HG02885 (cell line): ENCODE measurements at regions not wholly inside any gene's neighbourhood (a gene's known extent, or its start where the extent isn't known, plus 50 kb on each side); places are given as distances from the start of the nearest gene placed in this dataset.

Experiments
- ATAC-seq: cut with Tn5 transposase; IDR thresholded peaks from one replicate; pipeline ENCODE4 v1.9.1; 2021; ENCODE audit warnings: mild to moderate bottlenecking; ENCODE audit not compliant: unreplicated experiment, poor library complexity

DNA sequence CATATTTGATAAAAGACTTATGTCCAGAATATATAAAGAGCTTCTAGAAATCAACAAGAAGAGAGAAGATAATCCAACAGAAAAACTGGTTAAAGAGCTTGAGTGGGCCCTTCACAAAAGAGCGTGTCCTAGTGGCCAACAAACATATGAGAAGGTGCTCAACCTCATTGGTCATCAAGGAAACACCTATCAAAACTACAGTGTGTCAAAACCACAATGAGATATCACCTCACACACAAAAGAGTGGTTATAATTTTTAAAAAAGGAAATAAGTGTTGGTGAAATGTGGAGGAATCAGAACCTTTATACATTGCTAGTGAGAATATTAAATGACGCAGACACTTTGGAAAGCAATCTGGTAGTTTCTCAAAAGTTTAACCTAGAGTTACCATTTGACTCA lies 68.4 kb upstream of the KLF13 start:
- ATAC-seq = no peak

DNA sequence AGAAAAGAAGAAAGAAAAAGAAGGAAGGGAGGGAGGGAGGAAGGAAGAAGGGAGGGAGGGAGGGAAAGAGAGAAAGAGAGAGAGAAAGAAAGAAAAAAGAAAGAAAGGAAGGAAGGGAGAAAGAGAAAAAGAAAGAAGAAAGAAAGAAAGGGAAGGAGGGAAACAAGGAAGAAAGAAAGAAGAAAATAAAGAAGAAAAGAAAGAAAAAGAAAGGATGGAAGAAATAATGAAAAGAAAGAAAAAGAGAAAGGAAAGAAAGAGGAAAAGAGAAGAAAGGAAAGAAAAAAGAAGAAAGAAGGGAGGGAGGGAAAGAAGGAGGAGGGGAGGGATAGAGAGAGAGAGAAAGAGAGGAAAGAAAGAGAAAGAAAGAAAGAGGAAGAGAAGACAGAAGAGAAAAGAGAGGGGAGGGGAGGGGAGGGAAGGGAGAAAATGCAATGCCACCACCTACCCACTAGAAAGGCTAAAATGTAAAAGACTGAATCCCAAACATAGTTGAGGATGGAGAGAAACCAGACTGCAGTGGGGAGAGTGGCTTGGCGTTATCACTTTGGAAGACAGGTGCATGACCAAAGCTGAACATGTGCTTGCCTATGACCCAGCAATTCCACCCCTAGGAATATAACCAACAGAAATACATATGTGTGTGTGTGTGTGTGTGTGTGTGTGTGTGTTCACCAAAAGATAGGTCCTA lies 66.9 kb upstream of the KLF13 start:
- no peak for ATAC-seq

DNA sequence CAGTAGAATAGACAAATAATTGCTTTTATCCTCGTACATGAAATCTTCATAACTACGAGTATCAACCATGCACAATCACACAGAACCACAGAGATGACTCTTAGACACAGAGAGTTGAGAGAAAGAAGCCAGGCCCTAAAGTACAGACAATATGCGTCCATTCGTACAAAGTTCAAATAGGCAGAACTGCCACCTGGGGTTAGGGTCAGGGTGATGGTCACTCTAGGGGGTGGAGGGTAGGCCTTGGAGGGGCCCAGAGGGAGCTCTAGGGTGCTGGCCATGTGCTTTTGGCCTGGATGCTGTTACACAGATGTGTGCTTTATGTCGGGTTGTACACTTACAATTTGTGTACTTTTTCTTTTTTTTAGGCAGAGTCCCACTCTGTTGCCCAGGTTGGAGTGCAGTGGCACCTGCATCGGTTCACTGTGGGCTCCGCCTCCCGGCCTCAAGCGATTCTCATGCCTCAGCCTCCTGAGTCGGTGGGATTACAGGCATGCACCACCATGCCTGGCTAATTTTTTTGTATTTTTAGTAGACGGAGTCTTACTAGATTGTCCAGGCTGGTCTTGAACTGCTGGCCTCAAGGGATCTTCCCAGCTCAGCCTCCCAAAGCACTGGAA lies 65.9 kb upstream of the KLF13 start:
- no peak for ATAC-seq

DNA sequence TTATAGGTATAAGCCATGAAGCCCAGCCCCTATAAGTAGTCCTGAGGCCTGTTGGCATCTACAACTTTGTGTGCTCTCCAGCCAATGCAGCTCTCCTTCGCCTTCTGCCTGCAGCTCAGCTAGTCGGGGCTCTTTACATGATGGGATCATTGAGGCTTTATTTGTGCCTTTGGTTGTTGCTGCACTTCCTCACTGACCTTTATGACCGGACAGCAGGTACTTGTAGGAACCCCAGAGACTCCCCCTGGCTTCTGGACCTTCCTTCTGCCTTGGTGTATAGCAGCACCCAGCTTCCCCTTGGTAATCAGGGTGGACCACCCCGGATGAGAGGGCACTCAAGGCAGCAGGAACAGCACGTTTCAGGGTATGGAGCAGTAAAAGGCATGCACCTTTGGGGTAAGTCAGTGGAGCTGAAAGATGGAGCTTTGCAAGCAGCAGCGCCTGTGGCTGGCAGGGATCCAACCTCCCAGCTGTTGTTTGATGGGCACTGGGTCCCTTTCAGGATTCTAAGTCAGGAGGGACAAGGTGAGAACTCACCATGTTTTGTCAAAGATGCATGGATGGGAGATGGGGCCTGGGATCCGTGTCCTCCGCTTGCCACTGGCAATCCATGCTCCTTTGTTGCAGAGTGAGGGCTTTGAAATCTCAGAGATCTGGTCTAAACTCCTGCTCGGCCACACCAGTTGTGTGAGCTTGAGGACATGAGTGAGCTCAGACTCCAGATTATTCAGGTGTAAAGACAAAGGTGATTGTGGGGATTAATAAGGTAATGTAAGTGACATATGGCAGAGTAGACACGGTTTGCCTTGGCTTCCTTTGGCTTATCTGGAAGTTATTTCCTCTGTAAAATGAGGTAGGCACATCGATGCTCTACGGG lies 65.1 kb upstream of the KLF13 start:
- no peak for ATAC-seq

DNA sequence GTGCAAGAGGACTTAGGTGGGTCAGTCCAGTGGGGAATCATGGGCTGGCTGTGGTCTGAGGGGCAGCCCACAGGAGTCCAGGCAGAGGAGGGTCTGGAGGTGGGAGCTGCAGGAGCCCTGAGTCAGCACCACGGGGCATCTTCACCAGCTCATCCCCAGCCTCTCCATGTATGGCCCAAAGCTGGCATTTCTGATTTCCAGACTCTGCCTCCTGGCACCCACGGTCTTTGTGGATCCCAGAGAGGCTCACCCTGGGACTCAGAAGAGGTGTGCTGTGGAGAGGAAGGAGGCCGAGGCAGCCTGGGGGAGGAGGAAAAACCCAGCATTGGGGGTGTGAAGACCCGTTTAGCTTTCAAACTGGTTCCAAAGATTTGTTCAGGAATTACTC lies 64.5 kb upstream of the KLF13 start:
- ATAC-seq = no peak

DNA sequence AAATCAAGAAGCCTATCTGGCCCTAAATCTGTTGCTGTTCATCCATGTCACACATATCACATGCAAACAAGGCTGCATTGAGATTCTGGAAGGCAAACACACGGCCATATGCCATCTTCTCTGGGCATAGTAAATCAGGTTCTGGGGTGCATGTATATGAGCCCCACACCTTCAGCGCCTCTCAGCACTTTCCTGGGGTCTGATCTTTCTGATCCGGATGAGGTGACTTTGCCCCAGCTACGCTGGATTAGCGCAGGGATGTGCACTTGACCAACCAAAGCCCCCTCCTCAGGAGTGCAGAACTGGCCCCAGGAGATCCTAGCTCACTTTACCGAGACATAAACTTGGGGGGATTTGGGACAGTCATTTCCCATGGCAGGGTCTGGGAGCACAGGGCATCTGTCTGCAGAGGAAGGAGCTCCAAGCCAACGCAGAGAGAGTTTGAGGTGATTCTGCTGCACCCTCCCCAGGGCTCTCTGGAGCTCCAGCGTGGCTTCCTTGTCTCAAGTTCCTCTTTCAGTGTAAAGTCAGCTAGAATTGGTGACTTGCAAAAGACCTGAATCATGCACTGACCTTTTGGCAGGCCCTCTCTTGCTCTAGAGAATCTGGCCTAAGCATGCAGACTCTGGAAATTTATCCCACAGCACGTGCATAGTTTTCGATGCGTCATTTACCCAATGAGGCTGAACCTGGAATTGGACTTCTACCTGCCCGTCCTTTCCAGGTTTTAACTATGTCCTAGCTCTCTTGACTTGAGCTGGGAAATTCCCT lies 63.5 kb upstream of the KLF13 start:
- ATAC-seq = peak; percentile 53

DNA sequence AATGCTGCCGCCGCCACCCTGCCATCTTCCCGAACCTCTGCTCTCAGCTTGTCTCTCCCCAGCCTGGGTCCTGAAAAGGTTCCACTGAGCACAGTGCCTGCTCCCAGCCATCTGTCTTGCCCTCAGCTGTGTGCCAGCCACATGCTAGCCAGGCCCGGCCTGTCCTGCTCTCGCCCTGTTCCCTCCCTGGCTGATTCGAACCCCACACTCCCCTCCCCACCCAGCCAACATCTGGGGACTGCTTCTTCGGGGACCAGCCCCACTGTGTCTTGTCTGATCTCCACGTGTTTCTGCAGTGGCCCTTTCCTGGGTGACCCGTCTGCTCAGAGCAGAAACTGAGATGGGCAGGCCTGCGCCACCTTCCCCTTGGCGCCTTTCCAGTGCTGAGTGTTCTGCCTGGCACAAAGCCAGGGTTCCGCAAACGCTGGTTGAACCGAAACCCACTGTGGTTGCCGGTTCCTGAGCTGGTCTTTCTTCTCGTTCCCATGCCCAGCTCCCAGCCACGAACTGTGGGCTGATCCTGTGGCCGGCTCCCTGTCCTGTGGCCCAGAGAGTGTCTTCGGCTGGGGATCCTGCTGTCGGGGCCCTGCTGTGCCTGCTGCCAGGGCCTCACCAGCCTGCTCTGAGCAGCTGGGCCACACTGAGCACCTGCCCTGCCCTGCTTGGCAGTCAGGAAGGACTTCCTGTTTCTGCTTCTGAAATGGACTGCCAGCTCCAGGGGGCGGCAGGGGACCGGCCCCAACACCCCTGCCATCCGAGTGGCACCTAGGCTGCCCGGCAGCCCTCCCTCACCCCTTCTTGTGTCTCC lies 62.7 kb upstream of the KLF13 start:
- ATAC-seq = peak; percentile 29

DNA sequence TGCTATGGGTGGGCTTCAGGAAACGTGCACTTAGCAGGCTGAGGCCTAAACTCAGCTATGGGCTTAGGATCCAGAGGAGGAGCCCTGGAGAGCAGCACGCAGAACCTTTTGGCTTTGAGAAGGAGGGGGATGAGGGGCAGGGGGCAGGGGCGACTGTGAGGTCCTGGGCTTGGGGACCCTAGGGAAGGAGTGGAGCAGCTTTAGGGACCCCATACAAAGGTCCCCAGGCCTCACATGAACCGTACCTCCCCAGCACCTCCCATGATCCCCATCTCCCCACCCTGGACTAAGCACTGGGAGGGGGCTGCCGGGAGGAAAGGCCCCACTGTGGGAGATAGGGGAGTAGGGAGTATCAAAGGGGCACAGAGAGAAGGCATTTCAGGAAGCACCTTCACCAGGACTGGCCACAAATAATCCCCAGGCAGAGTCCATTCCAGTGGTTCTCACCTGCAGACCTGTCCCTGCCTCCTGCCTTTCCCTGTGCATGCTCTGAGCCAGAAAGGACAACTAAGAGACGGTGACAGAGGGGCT lies 62.0 kb upstream of the KLF13 start:
- no peak for ATAC-seq

DNA sequence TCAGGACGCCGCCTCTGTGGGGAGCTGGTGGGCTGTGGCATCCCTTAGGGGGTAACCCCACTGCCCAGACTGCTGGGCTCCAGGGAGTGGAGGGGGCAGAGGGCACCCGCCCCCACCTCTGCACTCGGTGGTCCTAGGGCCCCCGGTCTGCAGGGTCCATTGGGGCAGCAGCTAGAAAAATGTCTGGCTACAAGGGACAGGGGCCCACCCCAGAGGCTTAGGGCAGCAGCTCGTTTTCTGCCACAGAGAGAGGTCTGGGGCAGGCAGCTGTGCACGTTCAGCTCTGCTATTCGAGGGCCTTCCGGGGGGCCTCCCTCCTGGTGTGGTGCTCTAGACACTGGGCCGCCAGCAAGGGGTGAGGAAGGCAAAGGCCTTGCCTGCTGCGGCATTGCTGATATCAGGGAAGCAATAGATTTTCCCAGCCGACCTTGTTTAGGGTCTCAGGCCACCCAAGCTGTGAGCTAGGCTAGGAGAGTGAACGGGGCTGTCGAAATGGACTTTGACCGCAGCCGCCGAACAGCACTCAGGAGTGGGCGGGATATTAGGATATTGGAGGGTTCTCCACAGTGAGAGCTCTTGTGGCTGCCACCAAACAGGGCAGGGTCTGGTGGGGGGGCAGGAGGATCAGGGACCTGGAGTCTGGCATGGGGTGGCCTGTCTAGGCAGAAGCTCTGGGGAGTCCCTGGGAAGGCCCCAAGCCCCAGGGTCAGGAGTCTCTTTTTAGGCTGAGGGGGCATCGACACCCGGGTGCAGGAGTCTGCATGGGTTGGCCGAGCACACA lies 61.4 kb upstream of the KLF13 start:
- no peak for ATAC-seq

DNA sequence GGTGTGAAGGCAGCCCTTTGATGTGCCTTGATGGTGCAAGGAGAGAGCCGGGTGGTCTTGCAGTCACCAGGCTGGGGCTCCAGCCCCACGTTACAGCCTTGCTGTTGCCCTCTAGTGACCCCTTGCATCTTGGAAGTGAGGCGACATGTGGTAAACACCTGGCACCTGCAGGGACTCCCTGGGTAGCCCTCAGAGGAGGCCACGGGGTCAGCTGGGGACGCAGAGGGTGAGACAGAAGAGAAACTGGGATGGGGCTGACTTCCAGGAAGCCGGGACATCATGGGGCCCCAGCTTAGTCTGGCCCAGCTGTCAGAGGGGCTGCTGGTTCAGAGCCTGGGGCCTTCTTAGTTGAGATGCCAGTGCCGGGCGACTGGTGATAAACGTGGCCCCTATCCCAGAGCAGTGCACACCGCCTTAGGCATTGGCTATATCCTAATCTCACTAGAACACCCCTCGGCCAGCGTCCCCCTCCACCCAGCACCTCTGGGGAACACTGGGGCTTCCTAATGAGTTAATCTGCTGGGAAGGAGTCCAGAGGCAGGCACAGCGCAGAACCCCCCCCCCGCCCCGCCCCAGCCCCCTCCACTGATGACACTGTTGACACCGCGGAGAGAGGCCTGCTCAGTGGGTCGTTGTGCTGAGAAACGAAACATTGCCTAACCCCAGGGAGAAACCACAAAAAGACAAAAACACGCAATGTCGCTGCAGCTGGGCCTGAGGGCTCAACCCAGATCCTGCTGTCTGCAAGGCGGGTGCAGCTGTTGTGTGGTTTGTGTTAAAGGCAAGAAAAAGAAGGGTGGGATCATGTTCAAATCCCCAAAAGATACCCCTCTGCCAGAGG lies 60.5 kb upstream of the KLF13 start:
- peak; percentile 69 for ATAC-seq

DNA sequence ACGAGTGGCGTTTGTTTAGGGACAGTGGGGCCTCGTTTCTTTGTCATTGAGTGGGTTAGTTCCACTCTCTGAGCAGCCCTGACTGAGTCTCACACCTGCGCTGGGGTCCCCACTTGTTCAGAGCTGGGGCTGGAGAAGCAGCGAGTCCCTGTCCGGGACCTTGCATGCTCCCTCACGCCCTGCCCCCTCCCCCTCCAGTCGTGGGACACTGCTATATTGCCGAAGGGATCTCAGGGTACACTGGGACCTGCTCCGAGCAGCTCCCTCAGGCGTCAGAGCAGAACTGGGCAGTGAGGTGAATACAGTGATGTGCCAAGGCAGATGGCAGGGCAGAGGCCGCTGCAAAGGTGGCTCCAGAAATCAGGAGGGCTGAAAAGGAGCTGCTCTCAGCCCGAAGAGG lies 59.9 kb upstream of the KLF13 start:
- peak; percentile 28 for ATAC-seq

DNA sequence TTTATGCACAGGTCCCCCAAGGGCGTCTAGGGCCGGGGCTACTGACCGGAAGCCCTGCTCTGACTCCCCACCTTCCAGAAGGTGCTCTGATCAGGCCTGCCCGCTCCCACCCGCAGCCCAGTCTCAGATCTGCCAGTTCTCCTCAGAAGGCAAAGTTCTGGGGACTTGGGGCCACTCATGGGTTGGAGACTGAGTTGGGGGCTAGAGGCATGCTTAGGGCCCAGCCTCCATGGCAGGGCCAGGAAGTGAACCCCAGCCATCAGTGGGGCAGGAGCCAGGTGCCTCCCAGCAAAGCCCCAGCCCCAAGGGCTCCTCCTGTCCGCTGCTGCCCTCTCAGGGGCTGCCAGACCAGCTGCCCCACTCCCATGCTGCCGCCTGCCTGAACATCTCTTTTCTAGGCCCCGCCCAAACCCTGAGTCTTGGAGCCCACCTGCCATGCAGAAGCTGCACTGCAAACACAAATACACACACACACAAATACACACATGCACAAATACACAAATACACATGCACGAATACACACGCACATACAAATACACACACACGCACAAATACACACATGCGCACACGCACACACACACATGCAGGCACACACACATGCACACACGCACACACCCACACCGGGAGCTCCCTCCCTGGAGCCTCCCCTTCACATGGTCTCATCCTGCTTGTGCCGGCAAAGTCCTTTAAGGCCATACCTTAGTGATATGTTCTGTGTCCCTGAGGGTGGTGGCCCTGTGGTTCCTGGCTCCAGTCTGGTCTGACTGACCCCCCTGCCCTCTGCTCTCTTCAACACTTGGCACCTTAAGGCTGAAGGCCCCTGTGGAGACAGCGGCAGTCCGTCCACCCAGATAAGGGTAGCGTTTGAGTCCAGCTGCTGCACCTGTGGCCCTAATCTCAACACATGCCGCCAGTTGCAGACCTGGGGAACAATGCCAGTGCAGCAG lies 59.2 kb upstream of the KLF13 start:
- no peak for ATAC-seq

DNA sequence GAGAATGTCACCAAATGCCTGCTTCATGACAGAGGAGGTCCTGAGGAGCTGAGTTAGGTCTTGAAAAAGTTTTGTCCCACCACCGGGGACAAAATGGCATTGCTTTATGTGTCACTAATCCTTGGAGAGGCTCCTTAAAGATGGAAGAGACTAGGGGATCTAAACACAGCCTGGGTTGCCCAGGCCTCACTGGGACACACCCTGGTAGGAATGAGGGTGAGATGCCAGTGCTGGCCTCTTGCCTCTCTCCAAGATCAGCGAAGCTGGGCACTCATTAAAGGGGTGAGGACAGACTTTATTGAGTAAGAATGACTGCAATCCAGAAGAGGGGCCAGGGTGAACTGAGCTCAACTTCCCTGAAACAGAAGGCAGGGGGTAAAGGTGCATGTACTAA lies 58.5 kb upstream of the KLF13 start:
- no peak for ATAC-seq

DNA sequence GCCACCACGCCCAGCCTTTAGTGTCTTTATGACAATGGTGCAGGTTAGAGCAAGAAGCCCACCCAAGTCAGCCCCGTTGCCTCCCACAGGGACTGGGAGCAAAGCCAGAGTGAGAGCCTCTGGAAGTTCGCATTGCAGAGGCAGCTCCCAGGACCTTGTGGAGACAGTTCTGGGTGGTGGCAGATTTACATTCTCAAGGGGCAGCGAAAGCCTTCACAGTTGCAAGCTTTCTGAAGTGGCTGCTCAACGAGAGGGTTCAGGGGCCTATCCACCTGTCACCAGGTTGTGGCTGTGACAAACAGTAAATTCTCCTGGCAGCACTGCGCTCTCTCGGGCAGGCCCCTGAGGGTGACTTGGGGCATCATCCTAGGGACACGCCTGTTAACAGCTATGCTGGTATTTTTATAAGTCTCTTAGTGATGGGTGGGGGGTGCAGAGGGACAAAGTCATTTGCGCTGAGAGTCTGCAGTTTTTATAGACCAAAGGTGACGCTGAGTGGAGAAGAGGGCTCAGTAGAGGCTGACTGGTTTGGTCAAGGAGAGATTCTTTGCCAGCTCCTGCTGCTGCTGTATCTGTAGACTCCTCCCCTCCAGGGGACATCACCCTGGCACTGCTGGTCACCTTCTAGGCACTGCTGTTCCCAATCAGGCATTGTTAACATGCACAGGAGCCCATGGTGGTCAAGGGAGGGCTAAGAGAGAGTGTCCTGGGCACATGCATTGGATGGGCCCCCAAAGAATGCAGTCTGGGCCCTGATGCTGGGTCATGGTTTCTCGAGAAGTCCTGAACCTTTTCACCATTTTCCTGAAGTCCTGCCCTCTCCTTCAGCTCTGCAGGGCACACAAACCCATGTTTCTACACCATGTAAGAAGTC lies 57.5 kb upstream of the KLF13 start:
- no peak for ATAC-seq

DNA sequence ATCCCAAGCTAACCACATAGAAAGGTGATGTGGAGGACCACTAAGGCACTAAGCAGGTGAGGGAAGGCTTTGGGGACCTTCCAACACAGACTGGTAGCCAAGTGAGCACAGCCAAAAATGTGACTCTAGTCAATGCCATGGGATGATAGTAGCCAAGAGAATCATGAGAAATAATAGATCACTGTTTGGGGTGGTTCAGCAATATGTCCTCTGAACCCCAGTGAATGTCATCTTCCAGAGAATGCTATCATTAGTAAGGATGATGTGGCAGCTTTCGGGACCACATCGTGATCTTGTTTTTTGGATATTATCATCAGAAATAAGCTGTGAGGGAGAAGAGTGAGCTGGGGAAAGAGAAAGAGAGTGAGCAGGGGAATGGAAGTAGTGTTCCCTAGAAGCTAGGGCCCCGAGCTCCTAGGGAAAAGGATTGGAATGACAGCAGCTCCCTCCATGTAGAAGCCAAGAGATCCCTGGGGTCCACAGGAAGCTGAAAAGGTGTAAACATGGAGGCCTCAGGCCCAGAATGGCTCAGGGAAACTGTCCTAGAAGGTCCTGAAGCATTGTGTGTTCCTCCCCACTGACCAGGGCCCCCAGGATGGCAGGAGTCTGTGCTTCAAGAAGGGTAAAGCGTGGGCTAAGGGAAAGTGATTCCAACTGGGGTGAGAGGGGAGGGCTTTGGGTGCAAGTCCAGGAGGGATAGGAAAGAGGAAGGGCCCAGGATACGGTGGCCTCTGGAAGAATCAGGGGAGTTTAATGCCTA lies 56.6 kb upstream of the KLF13 start:
- ATAC-seq = no peak
